Esophagus muscularis mucosa (tissue), 4 donors: ENCODE measurements at regions not wholly inside any gene's neighbourhood (a gene's known extent, or its start where the extent isn't known, plus 50 kb on each side); places are given as distances from the start of the nearest gene placed in this dataset.

Experiments
- EP300 ChIP-seq: sonication (generic); formaldehyde crosslinking; IDR thresholded peaks from one replicate; pipeline ENCODE4 v1.6.1; 2017; ENCODE audit warnings: antibody characterized with exemption
- POLR2AphosphoS5 ChIP-seq, 2 donors: sonication (generic); formaldehyde crosslinking; IDR thresholded peaks; one replicate each; pipeline ENCODE4 v1.6.1; 2017; ENCODE audit warnings: antibody characterized with exemption in 2 of 2
- TF ChIP-seq, protein P1 (sequence below), 3 experiments: fragments of 200-600 bp in 2 of 3; fragments of 450-650 bp in 1 of 3; sonication (generic) in 2 of 3; IDR thresholded peaks; one replicate each; pipeline ENCODE4 v1.5.1; 2017 to 2019; ENCODE audit warnings: antibody characterized with exemption in 3 of 3, mild to moderate bottlenecking in 2 of 3, moderate library complexity in 1 of 3

DNA sequence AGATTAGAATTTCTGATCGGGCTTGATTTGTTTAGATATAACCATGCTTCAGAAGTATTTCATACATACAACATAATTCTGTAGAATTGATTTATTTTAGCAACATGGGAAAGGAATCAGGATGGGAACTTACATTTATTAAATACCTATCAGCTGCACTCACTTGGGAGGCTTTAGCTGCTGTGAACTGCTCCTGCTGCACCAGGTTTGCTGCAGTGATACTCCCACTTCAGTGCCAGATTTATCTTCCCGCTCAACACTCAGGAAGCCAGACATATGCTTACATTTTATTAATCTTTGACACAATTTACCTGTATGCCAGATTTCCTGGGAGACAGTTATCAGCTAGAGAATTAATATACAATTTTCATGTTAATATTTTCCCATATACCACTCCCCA is 64.0 kb upstream of the PLCXD3 start:
- TF ChIP-seq, protein P1, sequence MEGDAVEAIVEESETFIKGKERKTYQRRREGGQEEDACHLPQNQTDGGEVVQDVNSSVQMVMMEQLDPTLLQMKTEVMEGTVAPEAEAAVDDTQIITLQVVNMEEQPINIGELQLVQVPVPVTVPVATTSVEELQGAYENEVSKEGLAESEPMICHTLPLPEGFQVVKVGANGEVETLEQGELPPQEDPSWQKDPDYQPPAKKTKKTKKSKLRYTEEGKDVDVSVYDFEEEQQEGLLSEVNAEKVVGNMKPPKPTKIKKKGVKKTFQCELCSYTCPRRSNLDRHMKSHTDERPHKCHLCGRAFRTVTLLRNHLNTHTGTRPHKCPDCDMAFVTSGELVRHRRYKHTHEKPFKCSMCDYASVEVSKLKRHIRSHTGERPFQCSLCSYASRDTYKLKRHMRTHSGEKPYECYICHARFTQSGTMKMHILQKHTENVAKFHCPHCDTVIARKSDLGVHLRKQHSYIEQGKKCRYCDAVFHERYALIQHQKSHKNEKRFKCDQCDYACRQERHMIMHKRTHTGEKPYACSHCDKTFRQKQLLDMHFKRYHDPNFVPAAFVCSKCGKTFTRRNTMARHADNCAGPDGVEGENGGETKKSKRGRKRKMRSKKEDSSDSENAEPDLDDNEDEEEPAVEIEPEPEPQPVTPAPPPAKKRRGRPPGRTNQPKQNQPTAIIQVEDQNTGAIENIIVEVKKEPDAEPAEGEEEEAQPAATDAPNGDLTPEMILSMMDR (IDR thresholded peaks at IDR 0.05): no peak
- TF ChIP-seq EP300: no peak
- TF ChIP-seq POLR2AphosphoS5 (IDR thresholded peaks at IDR 0.05): no peak
